Osteoblast (primary cell): ENCODE measurements at regions not wholly inside any gene's neighbourhood (a gene's known extent, or its start where the extent isn't known, plus 50 kb on each side); places are given as distances from the start of the nearest gene placed in this dataset.

ENCODE experiments used
- DNase-seq: peaks from one replicate; pipeline ENCODE4 v3.0.0; 2011; ENCODE audit warnings: low spot score, mixed read lengths; ENCODE audit not compliant: insufficient read length; ENCODE audit errors: missing footprints
- H2AFZ ChIP-seq: 2 replicates; pipeline ENCODE4 v1.6.0; 2011; ENCODE audit warnings: mild to moderate bottlenecking, low read length
- H3K27ac ChIP-seq: 2 replicates; pipeline ENCODE4 v1.5.1; 2011; ENCODE audit warnings: mild to moderate bottlenecking, low read depth, low read length, moderate library complexity
- H3K27me3 ChIP-seq: 2 replicates; pipeline ENCODE4 v1.6.0; 2012; ENCODE audit warnings: mild to moderate bottlenecking, control low read depth, inconsistent platforms, low read length, moderate library complexity; ENCODE audit not compliant: insufficient read depth
- H3K36me3 ChIP-seq: 2 replicates; pipeline ENCODE4 v1.5.1; 2011; ENCODE audit warnings: mild to moderate bottlenecking, low read length, control low read depth, moderate library complexity; ENCODE audit not compliant: insufficient read depth
- H3K4me1 ChIP-seq: 2 replicates; pipeline ENCODE4 v1.5.1; 2011; ENCODE audit warnings: mild to moderate bottlenecking, low read length, control low read depth, moderate library complexity; ENCODE audit not compliant: insufficient read depth
- H3K4me2 ChIP-seq: 2 replicates; pipeline ENCODE4 v1.6.0; 2011; ENCODE audit warnings: mild to moderate bottlenecking, low read length; ENCODE audit not compliant: insufficient read depth
- H3K4me3 ChIP-seq: fragments of 200-600 bp; sonication (generic); 3 replicates; pipeline ENCODE4 v1.5.1; 2012; ENCODE audit warnings: mild to moderate bottlenecking, low read length, inconsistent platforms; ENCODE audit not compliant: insufficient read depth
- H3K79me2 ChIP-seq: 2 replicates; pipeline ENCODE4 v1.6.0; 2012; ENCODE audit warnings: mild to moderate bottlenecking, low read length, control low read depth, inconsistent platforms; ENCODE audit not compliant: insufficient read depth
- H3K9me3 ChIP-seq: 2 replicates; pipeline ENCODE4 v1.5.1; 2011; ENCODE audit warnings: low read depth, low read length, control low read depth
- H4K20me1 ChIP-seq: 2 replicates; pipeline ENCODE4 v1.6.0; 2012; ENCODE audit warnings: mild to moderate bottlenecking, low read length, control low read depth; ENCODE audit not compliant: insufficient read depth
- CTCF ChIP-seq: IDR thresholded peaks from 2 replicates; pipeline ENCODE4 v1.5.1; 2011; ENCODE audit warnings: mild to moderate bottlenecking, low read depth, low read length, moderate library complexity; ENCODE audit errors: extremely low read depth

- no peak overlapping the region for H2AFZ ChIP-seq
- no peak for TF ChIP-seq CTCF
- H3K27ac ChIP-seq, result no peak overlapping the region
Observed at GRCh38 chr5:71880536-71880935, 161.5 kb downstream of the CARTPT start.

GRCh38 chr5:71882826-71883741, 164.0 kb downstream of the CARTPT start:
- Histone ChIP-seq H4K20me1 (no peaks in the 10 kb centered on the region), H3K9me3 (no peaks in the 10 kb centered on the region), H3K4me1 (peaks cover 13% of the 10 kb centered on the region), H3K36me3 (no peaks in the 10 kb centered on the region), H2AFZ (no peak overlapping the region), H3K79me2 (no peaks in the 10 kb centered on the region), H3K4me2 (peak overlapping the region; percentile 39), H3K27ac (no peak overlapping the region), H3K4me3 (no peak overlapping the region), H3K27me3 (peaks cover 3% of the 10 kb centered on the region)
- TF ChIP-seq CTCF, result no peak
- no peak for DNase-seq

More at GRCh38 chr5:71880536-71880935, 161.5 kb downstream of the CARTPT start:
- no peaks in the 10 kb centered on the region for H3K79me2 ChIP-seq
- no peak overlapping the region for H3K4me2 ChIP-seq
- peaks cover 13% of the 10 kb centered on the region for H3K4me1 ChIP-seq
- H3K36me3 ChIP-seq, result no peaks in the 10 kb centered on the region
- no peak overlapping the region for H3K4me3 ChIP-seq
- DNase-seq, result no peak
- no peaks in the 10 kb centered on the region for H3K9me3 ChIP-seq
- H3K27me3 ChIP-seq, result peaks cover 7% of the 10 kb centered on the region
- no peaks in the 10 kb centered on the region for H4K20me1 ChIP-seq

- Histone ChIP-seq H3K27ac (no peak overlapping the region), H3K4me1 (peaks cover 13% of the 10 kb centered on the region)
Observed at GRCh38 chr5:71883742-71884103, 164.6 kb downstream of the CARTPT start.

More at GRCh38 chr5:71883742-71884103, 164.6 kb downstream of the CARTPT start:
- Histone ChIP-seq H4K20me1 (no peaks in the 10 kb centered on the region), H3K27me3 (no peaks in the 10 kb centered on the region), H3K79me2 (no peaks in the 10 kb centered on the region), H2AFZ (no peak overlapping the region), H3K4me3 (no peak overlapping the region), H3K9me3 (no peaks in the 10 kb centered on the region), H3K36me3 (no peaks in the 10 kb centered on the region), H3K4me2 (peak overlapping the region; percentile 39)
- DNase-seq, result no peak
- no peak for TF ChIP-seq CTCF
